Neural progenitor cell (in vitro differentiated cells): ENCODE measurements at regions not wholly inside any gene's neighbourhood (a gene's known extent, or its start where the extent isn't known, plus 50 kb on each side); places are given as distances from the start of the nearest gene placed in this dataset.

Source experiments
- DNase-seq: peaks from one replicate; pipeline ENCODE4 v3.0.0-alpha.2; 2016; ENCODE audit warnings: low spot score
- H2AFZ ChIP-seq: fragments of 200-600 bp; sonication (generic); replicated peaks from 2 replicates; pipeline ENCODE4 v1.6.1; 2016; ENCODE audit warnings: antibody characterized with exemption
- H3F3A ChIP-seq: fragments of 200-600 bp; sonication (generic); 2 replicates; pipeline ENCODE4 v1.6.1; 2016; ENCODE audit warnings: antibody characterized with exemption, low read depth
- H3K27ac ChIP-seq: fragments of 200-600 bp; sonication (generic); 2 replicates; pipeline ENCODE4 v1.5.1; 2016; ENCODE audit warnings: mild to moderate bottlenecking
- H3K27me3 ChIP-seq: fragments of 200-600 bp; sonication (generic); 2 replicates; pipeline ENCODE4 v1.6.1; 2016; ENCODE audit warnings: mild to moderate bottlenecking, moderate library complexity
- H3K36me3 ChIP-seq: fragments of 200-600 bp; sonication (generic); 2 replicates; pipeline ENCODE4 v1.5.1; 2016
- H3K4me1 ChIP-seq: fragments of 200-600 bp; sonication (generic); 2 replicates; pipeline ENCODE4 v1.6.1; 2016; ENCODE audit warnings: mixed run types
- H3K4me2 ChIP-seq: fragments of 200-600 bp; sonication (generic); 2 replicates; pipeline ENCODE4 v1.6.1; 2016
- H3K4me3 ChIP-seq: fragments of 200-600 bp; sonication (generic); 2 replicates; pipeline ENCODE4 v1.5.1; 2016
- H3K79me2 ChIP-seq: fragments of 200-600 bp; sonication (generic); 2 replicates; pipeline ENCODE4 v1.6.1; 2016; ENCODE audit warnings: low read depth
- H3K9ac ChIP-seq: fragments of 200-600 bp; sonication (generic); 2 replicates; pipeline ENCODE4 v1.6.1; 2016
- H3K9me3 ChIP-seq: fragments of 200-600 bp; sonication (generic); 2 replicates; pipeline ENCODE4 v1.5.1; 2016; ENCODE audit warnings: low read depth
- H4K20me1 ChIP-seq: fragments of 200-600 bp; sonication (generic); 2 replicates; pipeline ENCODE4 v1.6.1; 2016; ENCODE audit warnings: low read depth
- H3K27ac Mint-ChIP-seq: 3 replicates; pipeline ENCODE4 v1.8.0; 2021; ENCODE audit warnings: mixed read lengths
- H3K27me3 Mint-ChIP-seq: 2 replicates; pipeline ENCODE4 v1.8.0; 2022; ENCODE audit warnings: low read depth, mild to moderate bottlenecking, inconsistent platforms, moderate library complexity, mixed read lengths; ENCODE audit not compliant: insufficient read depth
- H3K36me3 Mint-ChIP-seq: 3 replicates; pipeline ENCODE4 v1.8.0; 2021; ENCODE audit warnings: mixed read lengths
- H3K4me1 Mint-ChIP-seq: 3 replicates; pipeline ENCODE4 v1.8.0; 2021; ENCODE audit warnings: mixed read lengths
- H3K4me3 Mint-ChIP-seq: 3 replicates; pipeline ENCODE4 v1.8.0; 2021; ENCODE audit warnings: mild to moderate bottlenecking, moderate library complexity, mixed read lengths
- H3K9me3 Mint-ChIP-seq: 3 replicates; pipeline ENCODE4 v1.8.0; 2020; ENCODE audit warnings: mixed read lengths
- CTCF ChIP-seq: fragments of 200-600 bp; sonication (generic); IDR thresholded peaks from 2 replicates; pipeline ENCODE4 v1.5.1; 2017; ENCODE audit warnings: antibody characterized with exemption, mild to moderate bottlenecking
- EZH2 ChIP-seq: fragments of 200-600 bp; sonication (generic); IDR thresholded peaks from 2 replicates; pipeline ENCODE4 v1.6.1; 2017; ENCODE audit warnings: antibody characterized with exemption, mild to moderate bottlenecking, moderate library complexity
- EZH2phosphoT487 ChIP-seq: fragments of 200-600 bp; sonication (generic); IDR thresholded peaks from 2 replicates; pipeline ENCODE4 v1.6.1; 2017; ENCODE audit warnings: antibody characterized with exemption

- H3K27me3 Mint-ChIP-seq: peaks cover 6% of the 10 kb centered on the region
- TF ChIP-seq CTCF (no peak), EZH2 (no peak), EZH2phosphoT487 (no peak)
Measured at GRCh38 chr9:115594557-115594956, 476.6 kb upstream of the TNC start.

GRCh38 chr9:115596021-115596745 is 478.2 kb upstream of the TNC start:
- TF ChIP-seq EZH2: no peak
- no peak for TF ChIP-seq CTCF
- no peak for TF ChIP-seq EZH2phosphoT487
- peak overlapping the region; percentile 74 for H3K4me3 Mint-ChIP-seq
- H3K27ac Mint-ChIP-seq: peak overlapping the region; percentile 46
- Histone ChIP-seq H3K4me3 (no peak overlapping the region), H3K9ac (no peak overlapping the region), H3K9me3 (no peaks in the 10 kb centered on the region), H3K4me2 (peak overlapping the region; percentile 15), H3F3A (no peaks in the 10 kb centered on the region), H3K4me1 (peaks cover 26% of the 10 kb centered on the region), H4K20me1 (no peaks in the 10 kb centered on the region), H2AFZ (peak overlapping the region; percentile 23), H3K36me3 (no peaks in the 10 kb centered on the region), H3K27ac (no peak overlapping the region), H3K27me3 (no peaks in the 10 kb centered on the region), H3K79me2 (no peaks in the 10 kb centered on the region)
- H3K9me3 Mint-ChIP-seq: no peaks in the 10 kb centered on the region
- H3K4me1 Mint-ChIP-seq: peaks cover 33% of the 10 kb centered on the region
- H3K36me3 Mint-ChIP-seq: no peaks in the 10 kb centered on the region
- peak; percentile 16 for DNase-seq
- peaks cover 6% of the 10 kb centered on the region for H3K27me3 Mint-ChIP-seq

More at GRCh38 chr9:115594557-115594956, 476.6 kb upstream of the TNC start:
- Mint-ChIP-seq H3K9me3 (no peaks in the 10 kb centered on the region), H3K36me3 (no peaks in the 10 kb centered on the region), H3K4me3 (no peak overlapping the region), H3K4me1 (peaks cover 38% of the 10 kb centered on the region), H3K27ac (no peak overlapping the region)
- H3K27me3 ChIP-seq: no peaks in the 10 kb centered on the region
- no peak overlapping the region for H3K27ac ChIP-seq
- no peaks in the 10 kb centered on the region for H4K20me1 ChIP-seq
- no peaks in the 10 kb centered on the region for H3F3A ChIP-seq
- DNase-seq: no peak
- no peaks in the 10 kb centered on the region for H3K9me3 ChIP-seq
- no peaks in the 10 kb centered on the region for H3K79me2 ChIP-seq
- no peak overlapping the region for H3K9ac ChIP-seq
- no peaks in the 10 kb centered on the region for H3K36me3 ChIP-seq
- H3K4me3 ChIP-seq: no peak overlapping the region
- H3K4me2 ChIP-seq: no peak overlapping the region
- no peak overlapping the region for H2AFZ ChIP-seq
- H3K4me1 ChIP-seq: peaks cover 26% of the 10 kb centered on the region

GRCh38 chr9:115596746-115597080 is 478.8 kb upstream of the TNC start:
- Histone ChIP-seq H3K79me2 (no peaks in the 10 kb centered on the region), H3K4me3 (no peak overlapping the region), H3K27ac (no peak overlapping the region), H3K9me3 (no peaks in the 10 kb centered on the region), H3K9ac (no peak overlapping the region), H3K4me2 (peak overlapping the region; percentile 15), H3K27me3 (no peaks in the 10 kb centered on the region), H2AFZ (peak overlapping the region; percentile 23), H3K4me1 (peaks cover 26% of the 10 kb centered on the region), H4K20me1 (no peaks in the 10 kb centered on the region), H3K36me3 (no peaks in the 10 kb centered on the region), H3F3A (no peaks in the 10 kb centered on the region)
- DNase-seq: no peak
- Mint-ChIP-seq H3K36me3 (no peaks in the 10 kb centered on the region), H3K4me3 (peak overlapping the region; percentile 74), H3K27me3 (peaks cover 5% of the 10 kb centered on the region), H3K4me1 (peaks cover 29% of the 10 kb centered on the region), H3K27ac (no peak overlapping the region), H3K9me3 (no peaks in the 10 kb centered on the region)
- TF ChIP-seq CTCF: no peak
- no peak for TF ChIP-seq EZH2
- TF ChIP-seq EZH2phosphoT487: no peak
